ENCODE measurements at regions not wholly inside any gene's neighbourhood (a gene's known extent, or its start where the extent isn't known, plus 50 kb on each side); places are given as distances from the start of the nearest gene placed in this dataset.

DNA sequence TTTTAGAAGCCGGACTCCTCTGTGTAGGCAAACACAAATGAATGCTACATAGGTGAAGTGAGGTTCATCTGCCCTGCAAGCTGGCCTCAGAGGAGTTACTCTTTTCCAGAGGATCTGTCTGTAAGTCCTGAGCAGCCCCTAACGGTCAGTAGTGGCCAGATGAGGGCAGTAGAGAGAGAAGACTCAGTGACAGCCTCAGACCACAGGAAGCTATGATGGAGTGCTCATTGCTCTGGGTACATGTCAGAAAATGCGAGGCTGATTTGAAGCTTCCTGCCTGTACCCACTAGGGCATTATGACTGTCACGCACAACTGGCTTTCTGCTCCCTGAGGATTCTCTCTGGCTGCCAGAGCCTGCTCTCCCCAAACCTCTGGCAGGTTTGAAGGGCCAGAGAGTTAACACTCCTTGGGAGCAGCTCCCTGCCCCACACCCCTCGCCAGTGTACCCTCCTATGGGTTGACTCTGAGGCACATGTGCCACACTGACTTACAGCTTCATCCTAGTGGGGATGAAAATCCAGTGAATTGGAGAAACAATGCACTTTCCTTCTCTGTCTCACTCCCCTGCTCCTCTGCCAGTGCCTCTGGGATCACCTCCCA lies 141.5 kb downstream of the GABRG2 start:
- TF ChIP-seq, protein P1, sequence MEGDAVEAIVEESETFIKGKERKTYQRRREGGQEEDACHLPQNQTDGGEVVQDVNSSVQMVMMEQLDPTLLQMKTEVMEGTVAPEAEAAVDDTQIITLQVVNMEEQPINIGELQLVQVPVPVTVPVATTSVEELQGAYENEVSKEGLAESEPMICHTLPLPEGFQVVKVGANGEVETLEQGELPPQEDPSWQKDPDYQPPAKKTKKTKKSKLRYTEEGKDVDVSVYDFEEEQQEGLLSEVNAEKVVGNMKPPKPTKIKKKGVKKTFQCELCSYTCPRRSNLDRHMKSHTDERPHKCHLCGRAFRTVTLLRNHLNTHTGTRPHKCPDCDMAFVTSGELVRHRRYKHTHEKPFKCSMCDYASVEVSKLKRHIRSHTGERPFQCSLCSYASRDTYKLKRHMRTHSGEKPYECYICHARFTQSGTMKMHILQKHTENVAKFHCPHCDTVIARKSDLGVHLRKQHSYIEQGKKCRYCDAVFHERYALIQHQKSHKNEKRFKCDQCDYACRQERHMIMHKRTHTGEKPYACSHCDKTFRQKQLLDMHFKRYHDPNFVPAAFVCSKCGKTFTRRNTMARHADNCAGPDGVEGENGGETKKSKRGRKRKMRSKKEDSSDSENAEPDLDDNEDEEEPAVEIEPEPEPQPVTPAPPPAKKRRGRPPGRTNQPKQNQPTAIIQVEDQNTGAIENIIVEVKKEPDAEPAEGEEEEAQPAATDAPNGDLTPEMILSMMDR (IDR thresholded peaks at IDR 0.05): peak; percentile 57
- TF ChIP-seq TCF7L2 (IDR thresholded peaks at IDR 0.05; ENCODE audit: low read depth, low read length): no peak
- TF ChIP-seq, protein P2, sequence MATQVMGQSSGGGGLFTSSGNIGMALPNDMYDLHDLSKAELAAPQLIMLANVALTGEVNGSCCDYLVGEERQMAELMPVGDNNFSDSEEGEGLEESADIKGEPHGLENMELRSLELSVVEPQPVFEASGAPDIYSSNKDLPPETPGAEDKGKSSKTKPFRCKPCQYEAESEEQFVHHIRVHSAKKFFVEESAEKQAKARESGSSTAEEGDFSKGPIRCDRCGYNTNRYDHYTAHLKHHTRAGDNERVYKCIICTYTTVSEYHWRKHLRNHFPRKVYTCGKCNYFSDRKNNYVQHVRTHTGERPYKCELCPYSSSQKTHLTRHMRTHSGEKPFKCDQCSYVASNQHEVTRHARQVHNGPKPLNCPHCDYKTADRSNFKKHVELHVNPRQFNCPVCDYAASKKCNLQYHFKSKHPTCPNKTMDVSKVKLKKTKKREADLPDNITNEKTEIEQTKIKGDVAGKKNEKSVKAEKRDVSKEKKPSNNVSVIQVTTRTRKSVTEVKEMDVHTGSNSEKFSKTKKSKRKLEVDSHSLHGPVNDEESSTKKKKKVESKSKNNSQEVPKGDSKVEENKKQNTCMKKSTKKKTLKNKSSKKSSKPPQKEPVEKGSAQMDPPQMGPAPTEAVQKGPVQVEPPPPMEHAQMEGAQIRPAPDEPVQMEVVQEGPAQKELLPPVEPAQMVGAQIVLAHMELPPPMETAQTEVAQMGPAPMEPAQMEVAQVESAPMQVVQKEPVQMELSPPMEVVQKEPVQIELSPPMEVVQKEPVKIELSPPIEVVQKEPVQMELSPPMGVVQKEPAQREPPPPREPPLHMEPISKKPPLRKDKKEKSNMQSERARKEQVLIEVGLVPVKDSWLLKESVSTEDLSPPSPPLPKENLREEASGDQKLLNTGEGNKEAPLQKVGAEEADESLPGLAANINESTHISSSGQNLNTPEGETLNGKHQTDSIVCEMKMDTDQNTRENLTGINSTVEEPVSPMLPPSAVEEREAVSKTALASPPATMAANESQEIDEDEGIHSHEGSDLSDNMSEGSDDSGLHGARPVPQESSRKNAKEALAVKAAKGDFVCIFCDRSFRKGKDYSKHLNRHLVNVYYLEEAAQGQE (IDR thresholded peaks at IDR 0.05; ENCODE audit: insufficient read depth in 1 of 2, low read depth in 2 of 2, low read length in 1 of 2): no peak
- TF ChIP-seq SIN3A (IDR thresholded peaks at IDR 0.05; ENCODE audit: borderline replicate concordance, insufficient read depth, low read depth, low read length): no peak
- TF ChIP-seq POLR2AphosphoS5 (IDR thresholded peaks at IDR 0.05; ENCODE audit: low read depth, low read length): no peak
- intact Hi-C loops (cut with micrococcal nuclease; ENCODE audit: unreplicated experiment): no loop called here
- Histone ChIP-seq H3K27ac (ENCODE audit: low read length) (no peak overlapping the region), H3K4me3 (ENCODE audit: low read depth in 2 of 2, low read length in 2 of 2) (no peak overlapping the region), H3K9me3 (ENCODE audit: control insufficient read depth, insufficient read depth, low read depth, low read length) (no peaks in the 10 kb centered on the region), H3K4me1 (ENCODE audit: control insufficient read depth, insufficient read depth, low read length) (no peaks in the 10 kb centered on the region), H3K27me3 (ENCODE audit: control insufficient read depth, insufficient read depth, low read length) (no peaks in the 10 kb centered on the region), H3K36me3 (ENCODE audit: control insufficient read depth, insufficient read depth, low read length) (no peaks in the 10 kb centered on the region)
- ChIA-PET POLR2A (no interaction called here), CTCF (no interaction called here)
- DNase-seq (ENCODE audit: low read depth, low spot score) (peak; percentile 2), ATAC-seq (peak; percentile 82)
- in situ Hi-C loops (cut with HindIII; ENCODE audit: low pct_unique_long_range_greater_than_20kb, low sequenced_read_pairs): no loop called here
- BruUV-seq (replicated peaks): no TSS peak

DNA sequence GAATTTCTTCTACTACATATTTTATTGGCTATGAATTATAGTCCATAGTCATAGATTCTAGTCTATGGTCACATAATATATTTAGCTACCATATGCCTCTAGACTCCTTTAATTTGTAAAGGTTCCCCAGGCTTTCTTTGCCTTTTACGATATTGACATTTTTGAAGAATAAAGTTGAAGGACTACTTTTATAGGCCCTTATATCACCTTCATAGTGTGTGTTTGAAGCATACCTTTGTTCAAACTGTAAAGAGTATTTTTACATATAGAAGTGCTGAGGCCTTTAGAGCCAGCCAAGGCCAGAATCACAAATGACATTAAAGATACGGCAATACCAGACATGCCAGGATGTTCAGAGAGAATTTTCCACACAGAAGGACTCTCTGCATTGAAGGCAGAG lies 147.0 kb downstream of the GABRG2 start:
- no peaks in the 10 kb centered on the region for H3K36me3 ChIP-seq (ENCODE audit: control insufficient read depth, insufficient read depth, low read length)
- ATAC-seq (no peak), DNase-seq (ENCODE audit: low read depth, low spot score) (no peak)
- no peak overlapping the region for H3K27ac ChIP-seq (ENCODE audit: low read length)
- intact Hi-C loops (cut with micrococcal nuclease; ENCODE audit: unreplicated experiment): no loop called here
- in situ Hi-C loops (cut with HindIII; ENCODE audit: low pct_unique_long_range_greater_than_20kb, low sequenced_read_pairs): no loop called here
- no TSS peak for BruUV-seq (replicated peaks)
- CTCF ChIA-PET: no interaction called here
- no peaks in the 10 kb centered on the region for H3K27me3 ChIP-seq (ENCODE audit: control insufficient read depth, insufficient read depth, low read length)
- TF ChIP-seq SIN3A (IDR thresholded peaks at IDR 0.05; ENCODE audit: borderline replicate concordance, insufficient read depth, low read depth, low read length): no peak
- TF ChIP-seq, protein P1 (IDR thresholded peaks at IDR 0.05): no peak
- TF ChIP-seq TCF7L2 (IDR thresholded peaks at IDR 0.05; ENCODE audit: low read depth, low read length): no peak
- TF ChIP-seq, protein P2 (IDR thresholded peaks at IDR 0.05; ENCODE audit: insufficient read depth in 1 of 2, low read depth in 2 of 2, low read length in 1 of 2): no peak
- no peak for TF ChIP-seq POLR2AphosphoS5 (IDR thresholded peaks at IDR 0.05; ENCODE audit: low read depth, low read length)
- no peak overlapping the region for H3K4me3 ChIP-seq (ENCODE audit: low read depth in 2 of 2, low read length in 2 of 2)
- POLR2A ChIA-PET: no interaction called here
- no peaks in the 10 kb centered on the region for H3K4me1 ChIP-seq (ENCODE audit: control insufficient read depth, insufficient read depth, low read length)
- no peaks in the 10 kb centered on the region for H3K9me3 ChIP-seq (ENCODE audit: control insufficient read depth, insufficient read depth, low read depth, low read length)

Data from Panc1 (cell line).